HG03060 (cell line): ENCODE measurements at regions not wholly inside any gene's neighbourhood (a gene's known extent, or its start where the extent isn't known, plus 50 kb on each side); places are given as distances from the start of the nearest gene placed in this dataset.

Experiments used
- ATAC-seq: cut with Tn5 transposase; IDR thresholded peaks from one replicate; pipeline ENCODE4 v1.9.1; 2021; ENCODE audit warnings: low read depth, moderate number of reproducible peaks; ENCODE audit not compliant: unreplicated experiment

DNA sequence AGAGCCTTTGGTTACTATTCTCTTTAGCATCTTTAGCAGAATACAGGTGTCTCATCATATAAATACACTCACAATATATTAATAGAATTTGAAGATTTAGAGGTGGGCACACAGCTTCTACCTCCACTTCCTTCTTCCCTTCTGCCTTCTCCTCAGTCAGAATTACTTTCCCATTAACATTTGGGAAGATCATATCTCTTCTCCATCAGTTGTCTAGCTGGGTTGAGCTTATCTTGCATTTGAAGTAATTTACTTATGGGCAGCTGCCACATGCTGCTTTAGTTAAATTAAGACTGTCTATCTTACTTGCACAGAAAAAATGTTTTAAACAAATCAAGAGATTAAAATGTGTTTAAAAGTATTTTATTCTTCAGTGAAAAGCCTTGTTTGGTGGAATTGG, 110.1 kb upstream of the ASIC2 start:
- no peak for ATAC-seq

DNA sequence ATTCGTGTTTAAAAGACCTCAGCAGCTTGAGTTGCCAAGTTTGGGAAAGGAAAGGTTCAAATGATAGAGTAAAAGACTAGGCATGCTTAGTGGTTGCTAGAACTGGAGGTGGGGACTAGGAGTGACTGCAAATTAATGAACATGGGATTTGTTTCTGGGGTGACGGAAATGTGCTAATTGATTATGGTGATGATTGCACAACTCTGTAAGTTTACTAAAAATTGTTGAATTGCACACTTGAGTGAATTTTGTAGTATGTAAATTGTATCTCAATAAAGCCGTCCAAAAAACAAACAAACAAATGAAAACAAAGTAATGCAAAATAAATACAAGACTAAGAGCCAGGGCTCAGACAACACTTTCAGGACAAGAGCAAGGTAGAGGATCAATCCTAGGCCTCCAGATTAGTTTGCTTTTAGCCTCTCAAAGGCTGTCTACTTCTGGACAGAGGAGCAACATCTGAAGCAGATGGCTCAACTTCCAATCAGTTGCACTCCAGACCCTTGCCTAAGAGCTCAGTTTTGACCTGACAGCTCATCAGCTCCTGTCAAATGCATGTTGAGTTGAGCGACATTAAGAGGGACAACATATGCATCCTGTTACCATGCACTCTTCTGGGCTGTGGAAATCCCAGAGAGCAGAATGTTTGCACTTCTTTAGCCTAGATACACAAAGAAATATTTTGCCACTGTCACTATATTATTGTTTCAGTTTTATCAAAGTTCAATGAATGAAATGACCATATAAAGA, 111.2 kb upstream of the ASIC2 start:
- ATAC-seq: no peak

DNA sequence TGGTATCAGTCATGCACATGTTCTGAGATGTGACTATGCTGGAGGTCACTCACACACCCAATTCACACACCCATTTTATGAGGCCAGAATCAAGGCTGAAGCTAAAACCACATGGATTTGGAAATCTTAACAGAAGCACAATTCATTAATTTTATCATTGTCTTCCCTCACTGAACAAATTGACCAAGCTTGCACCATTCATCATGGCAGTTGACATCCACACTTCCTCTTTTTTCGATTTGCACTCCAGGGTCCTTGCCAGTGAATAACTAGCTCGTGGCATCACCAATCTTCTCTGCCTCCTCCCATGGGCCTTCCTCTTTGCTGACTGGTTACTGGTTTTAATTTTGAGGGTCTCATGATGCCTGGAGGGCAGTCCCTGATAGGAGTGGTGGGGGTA, 123.0 kb upstream of the ASIC2 start:
- ATAC-seq: no peak

DNA sequence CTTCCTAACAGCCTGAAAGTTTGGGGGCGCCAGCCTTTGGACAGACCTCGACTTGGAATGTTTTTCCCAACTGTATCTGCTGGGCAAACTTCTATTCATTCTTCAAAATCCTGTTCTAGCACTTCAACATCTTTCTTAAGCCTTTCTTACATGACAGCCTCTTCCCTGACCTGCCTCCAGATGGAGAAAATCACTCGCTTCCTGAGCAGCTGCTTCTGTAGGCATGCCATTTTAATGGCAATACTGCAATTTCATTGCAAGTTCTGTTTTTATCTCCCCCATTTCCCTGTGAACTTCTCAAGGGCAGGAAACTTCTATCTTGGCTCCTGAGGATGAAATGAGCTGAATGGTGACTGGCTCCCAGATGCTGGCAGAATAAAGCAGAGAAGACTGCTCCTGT, 128.8 kb upstream of the ASIC2 start:
- no peak for ATAC-seq

DNA sequence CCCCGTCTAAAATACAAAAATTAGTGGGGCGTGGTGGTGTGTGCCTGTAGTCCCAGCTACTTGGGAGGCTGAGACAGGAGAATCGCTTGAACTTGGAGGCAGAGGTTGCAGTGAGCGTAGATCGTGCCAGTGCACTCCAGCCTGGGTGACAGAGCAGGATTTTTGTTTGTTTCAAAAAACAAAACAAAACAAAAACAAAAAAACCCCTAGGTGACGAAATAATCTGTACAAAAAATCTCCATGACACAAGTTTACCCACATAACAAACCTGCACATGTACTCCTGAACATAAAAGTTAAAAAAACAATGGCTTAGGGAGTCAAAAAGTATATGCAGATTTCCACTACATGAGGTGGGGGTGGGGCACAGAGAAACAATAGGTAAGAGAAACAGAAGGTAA, 140.5 kb upstream of the ASIC2 start:
- no peak for ATAC-seq

DNA sequence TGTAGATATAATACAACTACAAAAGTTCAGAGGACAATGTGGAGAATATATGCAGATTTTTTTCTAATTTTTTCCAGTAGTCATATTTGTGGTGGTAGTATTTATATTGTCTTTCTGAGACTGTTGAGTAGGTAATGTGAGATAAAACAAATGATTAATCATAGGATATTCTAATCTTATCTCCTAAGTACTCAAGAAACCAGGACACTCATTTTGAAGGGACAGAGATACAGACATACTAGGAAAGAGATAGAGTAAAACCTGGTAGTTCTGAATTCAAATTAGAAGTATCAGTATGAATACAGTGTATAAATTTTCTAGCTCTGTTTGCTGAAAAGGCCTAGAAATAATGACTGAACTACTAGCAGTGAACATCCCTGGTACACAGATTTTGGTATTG, 141.7 kb upstream of the ASIC2 start:
- no peak for ATAC-seq

DNA sequence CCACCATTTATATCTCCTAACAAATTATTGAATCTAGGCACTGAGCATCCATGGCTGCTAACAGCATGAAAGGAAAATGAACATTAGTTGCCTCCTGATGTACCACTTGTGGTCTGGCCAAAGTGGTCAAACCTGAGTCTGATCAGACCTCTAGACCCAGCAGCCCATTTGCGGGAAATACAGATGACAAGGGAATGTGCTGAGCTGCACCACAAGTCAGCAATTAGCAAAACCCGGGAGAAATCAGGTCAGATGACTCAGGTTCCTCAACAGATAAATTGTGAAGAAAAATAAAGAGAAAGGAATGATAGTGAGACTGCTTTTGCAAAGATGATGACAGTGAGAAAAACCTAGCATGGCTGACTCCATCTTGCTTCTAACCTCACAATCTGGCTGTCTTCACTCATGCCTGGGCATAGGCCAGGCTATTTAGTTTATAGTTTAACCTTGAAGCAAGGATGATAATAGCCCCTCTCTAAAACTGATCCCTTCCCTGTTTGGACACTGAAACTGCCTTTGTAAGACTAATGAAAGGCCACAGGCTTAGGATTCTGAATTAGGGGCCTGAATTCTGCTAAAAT, 142.7 kb upstream of the ASIC2 start:
- ATAC-seq: no peak

DNA sequence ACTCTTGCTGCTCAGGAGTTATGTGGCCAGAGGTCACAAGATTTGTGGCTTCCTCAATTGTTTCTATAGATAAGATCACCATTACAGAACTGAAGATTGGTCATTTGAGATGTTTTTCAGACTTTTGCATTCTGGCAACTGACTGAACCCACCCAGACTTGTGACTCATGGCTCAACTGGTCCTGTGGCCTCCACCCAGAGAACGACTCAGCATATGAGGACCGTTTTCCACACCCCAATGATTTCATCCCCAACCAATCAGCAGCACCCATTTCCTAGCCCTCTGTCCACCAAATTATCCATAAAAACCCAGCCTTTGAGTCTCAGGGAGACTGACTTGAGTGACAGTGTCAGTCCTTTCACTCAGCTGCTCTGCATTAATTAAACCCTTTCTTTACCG, 143.2 kb upstream of the ASIC2 start:
- ATAC-seq: no peak

DNA sequence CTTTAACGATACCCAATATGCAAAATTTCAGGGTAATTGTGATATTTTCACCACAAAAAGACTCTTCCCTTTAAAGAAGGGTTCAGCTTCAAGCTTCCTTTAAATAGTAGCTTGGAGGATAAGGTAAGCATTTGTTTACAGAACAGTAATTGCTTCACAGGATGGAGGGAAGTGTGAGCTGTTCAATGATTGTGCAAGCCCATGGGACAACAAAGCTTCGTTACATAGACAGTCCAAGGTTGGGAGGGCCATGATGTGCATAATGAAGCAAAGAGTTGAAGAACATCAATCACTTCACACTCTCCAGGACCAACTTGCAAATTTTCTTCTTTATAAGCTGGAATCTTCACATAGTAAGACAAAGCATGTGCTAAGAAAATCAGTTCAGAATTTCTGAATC, 145.0 kb upstream of the ASIC2 start:
- ATAC-seq: no peak

DNA sequence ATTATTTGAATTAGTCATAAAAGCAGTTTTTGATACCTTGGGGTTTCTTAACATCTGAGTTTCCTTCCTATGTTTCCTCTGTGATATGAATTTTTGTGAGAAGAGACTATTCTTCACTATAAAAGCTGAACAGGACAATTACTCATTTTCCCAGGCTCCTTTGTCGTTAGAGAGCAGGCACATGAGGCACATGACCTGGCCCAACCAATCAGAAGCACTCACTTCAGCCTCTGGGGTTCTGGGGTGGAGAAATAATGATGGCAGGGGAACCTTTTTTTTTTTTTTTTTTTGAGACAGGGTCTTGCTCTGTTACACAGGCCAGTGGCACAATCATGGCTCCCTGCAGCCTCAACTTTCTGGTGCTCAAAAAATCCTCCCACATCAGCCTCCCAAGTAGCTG, 145.5 kb upstream of the ASIC2 start:
- no peak for ATAC-seq

DNA sequence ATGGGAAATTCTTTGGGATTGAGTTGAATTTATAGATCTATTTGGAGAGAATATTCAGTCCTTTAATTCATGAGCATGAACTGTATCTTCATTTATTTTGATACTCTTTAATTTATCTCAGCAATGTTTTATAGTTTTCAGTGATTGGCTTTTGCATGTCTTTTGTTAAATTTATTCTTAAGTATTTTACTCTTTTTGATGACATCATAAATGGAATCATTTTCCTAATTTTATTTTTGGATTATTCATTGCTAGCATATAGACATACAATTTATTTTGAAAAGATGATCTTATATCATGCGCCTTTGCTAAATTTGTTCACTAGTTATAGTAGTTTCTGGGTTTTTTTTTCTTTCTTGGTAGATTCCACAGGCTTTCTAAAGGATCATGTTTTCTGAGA, 149.2 kb upstream of the ASIC2 start:
- ATAC-seq: no peak

DNA sequence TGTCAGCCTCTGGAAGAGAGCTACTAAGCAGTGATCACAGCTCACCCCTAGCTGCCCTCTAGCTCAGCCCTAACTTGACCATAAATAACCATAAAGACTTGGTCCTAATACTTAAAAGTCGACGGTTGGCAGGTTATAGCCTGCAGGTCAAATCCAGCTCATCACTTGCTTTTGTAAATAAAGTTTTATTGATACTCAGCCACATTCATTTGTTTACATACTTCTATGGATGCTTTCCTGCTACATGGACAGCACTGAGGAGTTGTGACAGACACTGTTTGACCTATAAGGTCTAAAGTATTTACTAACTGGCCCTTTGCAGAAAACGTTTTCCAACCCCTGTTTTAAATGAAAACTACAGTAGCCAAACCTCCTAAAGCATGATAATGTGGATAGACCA, 151.6 kb upstream of the ASIC2 start:
- no peak for ATAC-seq

DNA sequence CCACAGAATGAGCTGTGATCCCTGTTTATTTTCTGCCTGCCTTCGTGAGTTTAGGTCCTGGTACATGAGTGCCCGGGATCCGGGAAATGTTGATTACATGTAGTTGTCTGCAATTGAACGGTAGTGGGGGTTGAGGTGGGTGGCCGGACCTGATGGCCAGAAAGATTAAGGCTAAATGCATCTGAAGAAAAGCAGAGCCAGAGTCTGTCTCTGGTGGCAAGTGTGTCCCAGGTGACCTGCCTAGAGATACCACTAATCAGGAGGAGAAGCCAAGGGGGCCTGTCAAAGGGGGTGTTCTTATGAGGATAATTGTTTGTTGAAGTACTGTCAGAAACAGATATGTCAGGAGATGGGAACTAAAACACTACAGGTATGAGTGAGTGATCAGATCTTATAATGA, 154.0 kb upstream of the ASIC2 start:
- no peak for ATAC-seq

DNA sequence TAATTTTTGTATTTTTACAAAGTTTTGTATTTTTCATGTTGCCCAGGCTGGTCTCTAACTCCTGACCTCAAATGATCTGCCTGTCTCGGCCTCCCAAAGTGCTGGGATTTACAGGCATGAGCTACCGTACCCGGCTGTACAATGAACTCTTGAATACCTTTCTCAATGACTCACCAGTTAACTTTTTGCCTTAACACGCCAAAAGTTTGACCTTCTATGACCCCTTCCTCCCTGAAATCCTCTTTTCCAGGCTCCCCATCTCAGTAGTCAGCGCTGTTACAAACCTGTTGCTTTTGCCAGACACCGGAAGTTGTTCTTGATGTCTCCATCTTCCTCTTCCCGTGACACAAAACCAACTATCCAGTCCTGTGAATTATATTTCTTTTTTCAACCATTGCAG, 158.1 kb upstream of the ASIC2 start:
- no peak for ATAC-seq

DNA sequence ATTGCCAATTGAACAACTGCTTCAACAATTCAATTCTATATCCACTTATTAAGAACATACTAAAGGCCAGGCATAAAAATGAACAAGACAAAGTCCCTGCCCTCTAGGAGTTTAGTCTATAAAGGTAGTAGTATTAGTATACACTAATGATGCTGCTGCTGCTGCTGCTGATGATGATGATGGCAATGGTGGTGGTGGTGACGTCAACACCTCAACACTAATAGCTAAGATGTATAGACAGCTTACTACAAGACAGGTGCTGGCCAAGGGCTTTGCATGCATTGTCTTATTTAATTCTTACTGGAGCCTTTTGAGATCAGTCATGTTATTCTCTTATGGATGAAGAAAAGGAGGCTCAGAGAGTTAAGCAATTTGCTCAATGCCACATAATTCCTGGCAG, 164.4 kb upstream of the ASIC2 start:
- no peak for ATAC-seq

DNA sequence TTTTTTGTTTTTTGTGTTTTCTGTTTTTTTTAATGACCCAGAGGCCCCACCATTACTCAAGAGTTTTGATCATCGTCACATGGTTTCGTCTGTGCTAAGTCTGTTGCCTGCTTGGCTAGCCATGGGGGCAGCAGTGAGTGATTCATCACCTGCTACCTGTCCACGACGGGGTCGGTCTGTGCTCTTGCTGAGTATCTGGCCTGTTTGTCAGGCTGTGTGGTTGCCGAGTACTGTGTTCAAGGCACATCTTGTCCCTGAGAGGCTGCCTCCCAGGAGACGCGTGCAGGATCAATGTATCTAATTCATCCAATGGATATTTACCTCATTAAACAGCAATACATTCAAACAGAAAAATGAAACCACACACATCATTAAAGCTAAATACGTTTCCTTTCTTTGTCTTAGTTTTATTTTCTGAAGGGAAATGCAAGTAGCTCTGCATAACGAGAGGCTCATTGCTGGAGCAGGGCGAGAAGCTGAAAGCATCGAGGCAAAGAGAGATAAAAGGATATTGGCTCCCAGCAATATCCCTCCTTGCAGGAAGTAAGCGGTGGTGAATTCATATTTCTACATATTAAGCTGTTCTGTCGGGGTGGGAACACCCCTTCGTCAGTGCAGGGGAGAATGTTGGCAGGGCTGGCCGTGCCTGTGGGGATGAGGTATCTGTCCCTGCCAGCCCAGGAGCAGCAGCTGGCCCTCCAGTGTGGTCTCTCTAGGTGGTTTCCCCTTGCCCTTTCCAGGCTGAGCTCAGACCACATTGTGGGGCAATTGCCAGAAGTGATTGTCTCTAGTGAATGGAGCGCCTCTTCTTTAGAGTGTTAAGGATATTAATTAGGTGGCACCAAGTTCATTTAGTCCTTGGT, 166.2 kb upstream of the ASIC2 start:
- ATAC-seq: no peak

DNA sequence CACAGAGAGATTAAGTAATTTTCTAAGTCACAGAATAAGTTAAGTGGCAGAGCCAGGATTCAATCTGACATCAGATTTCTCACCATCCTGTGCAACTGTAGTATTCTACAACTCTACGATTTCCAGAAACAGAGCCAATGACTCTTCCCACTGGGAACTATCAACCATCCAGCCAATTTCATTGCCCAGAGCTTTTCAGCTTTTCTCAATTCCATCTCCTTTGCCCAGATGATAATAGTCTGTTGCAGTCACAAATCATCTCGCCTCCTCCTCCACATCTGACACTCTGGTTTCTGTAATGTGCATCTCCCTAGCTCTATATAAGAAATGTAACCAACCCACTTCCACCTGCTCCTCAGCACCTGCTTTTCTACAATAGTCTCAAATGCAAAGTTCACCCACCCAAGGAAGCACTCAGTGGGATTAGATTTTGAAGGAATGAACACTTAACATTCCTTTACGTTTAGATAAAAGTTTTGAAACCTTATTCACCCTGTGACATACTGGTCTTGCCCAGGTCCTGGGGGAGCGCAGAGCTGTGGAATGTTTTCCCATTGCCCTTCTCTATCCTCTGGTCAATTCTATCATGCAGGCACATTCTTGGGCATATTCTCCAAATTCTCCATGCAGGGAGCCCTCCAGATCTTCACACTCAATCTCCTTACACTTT, 167.8 kb upstream of the ASIC2 start:
- ATAC-seq: no peak

DNA sequence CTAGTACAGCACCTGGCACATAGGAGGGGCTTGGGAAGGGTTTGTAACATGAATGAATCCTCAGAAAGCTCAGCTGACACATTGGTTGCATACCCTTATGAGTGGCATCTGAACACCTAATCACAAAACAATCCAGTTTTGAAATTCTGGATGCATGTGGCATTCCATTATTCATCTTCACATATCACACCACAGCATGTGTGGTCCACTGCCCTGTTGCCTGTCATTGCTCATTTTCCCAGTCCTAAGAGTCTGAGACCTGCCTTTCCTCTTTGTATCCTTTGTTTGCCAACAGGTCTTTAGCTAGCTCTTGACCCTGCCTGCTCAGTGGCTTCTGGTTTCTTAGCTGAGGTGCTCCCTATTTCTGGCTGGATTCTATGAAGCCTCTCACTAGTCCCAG, 170.8 kb upstream of the ASIC2 start:
- no peak for ATAC-seq

DNA sequence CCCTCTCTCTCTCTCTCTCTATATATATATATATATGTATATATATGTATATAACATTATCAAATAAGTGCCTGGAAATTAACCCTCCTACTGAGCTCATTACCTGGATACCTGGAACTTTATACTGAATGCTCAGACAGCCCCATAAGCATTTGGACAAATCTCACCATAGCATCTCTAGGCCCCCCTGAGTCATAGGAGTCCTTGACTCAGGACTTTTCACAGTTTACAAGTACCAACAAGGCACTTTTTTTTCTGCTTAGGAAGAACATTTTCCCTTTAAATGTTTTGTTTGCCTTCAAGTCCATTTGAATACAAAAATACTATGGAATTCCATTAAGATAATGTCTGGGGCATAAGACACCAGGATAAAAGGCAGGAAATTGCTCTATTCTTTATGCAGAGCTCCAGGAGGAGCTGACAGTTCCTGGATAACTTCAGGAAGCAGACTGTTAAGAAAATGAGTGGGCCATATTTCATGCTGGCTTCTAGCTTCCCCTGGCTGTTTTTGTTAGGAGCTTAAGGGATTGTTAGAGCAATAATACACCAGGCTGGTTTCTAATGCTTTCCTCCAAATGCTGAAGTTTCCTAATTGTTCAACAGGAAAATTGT, 171.7 kb upstream of the ASIC2 start:
- no peak for ATAC-seq

DNA sequence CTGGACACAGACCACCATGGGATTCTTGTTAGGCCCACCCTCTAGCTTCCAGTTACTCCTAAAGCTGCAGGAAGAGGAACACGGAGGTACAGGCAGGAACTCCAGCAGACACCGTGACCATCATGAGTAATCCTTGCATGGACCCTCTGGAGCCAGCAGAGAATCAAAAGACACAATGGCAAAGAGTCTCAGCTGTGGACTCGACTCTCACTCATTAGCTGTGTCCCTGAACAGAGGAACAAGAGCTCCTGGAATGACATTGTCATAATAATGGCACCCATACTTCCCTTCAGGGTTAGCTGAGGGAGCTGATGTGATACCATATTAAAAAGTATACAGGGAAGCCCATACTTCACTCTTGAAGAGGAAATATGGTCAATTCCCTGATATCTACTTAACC, 176.3 kb upstream of the ASIC2 start:
- ATAC-seq: no peak

DNA sequence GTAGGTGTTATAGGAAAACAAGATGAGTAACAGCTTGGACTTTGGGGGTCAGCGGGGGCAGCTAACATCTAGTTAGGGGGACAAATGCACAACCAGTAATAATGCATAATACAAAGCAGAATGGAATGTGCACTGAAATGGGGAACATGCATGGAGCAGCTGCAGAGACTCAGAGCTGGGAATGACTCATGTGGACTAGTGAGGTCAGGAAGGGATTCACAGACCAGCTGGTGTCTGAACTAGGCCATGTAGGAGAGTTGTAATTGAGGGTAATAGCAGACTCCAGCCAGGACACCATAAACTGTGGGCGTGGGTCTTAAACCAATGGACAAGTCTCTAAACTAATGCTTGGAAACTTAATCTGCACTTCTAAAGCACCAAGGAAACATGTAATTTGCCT, 176.8 kb upstream of the ASIC2 start:
- ATAC-seq: no peak
